HepG2 (cell line): ENCODE measurements at regions not wholly inside any gene's neighbourhood (a gene's known extent, or its start where the extent isn't known, plus 50 kb on each side); places are given as distances from the start of the nearest gene placed in this dataset.

Source experiments
- ATF4 ChIP-seq, 2 experiments: fragments of 450-650 bp in 1 of 2; sonication (generic) in 1 of 2; formaldehyde crosslinking; IDR thresholded peaks; 2 replicates each; pipeline versions ENCODE4 v1.5.0 to v1.8.0; 2020 to 2022; ENCODE audit warnings: mild to moderate bottlenecking in 1 of 2, missing genetic modification reagents in 1 of 2
- CEBPZ ChIP-seq: IDR thresholded peaks from 2 replicates; pipeline ENCODE4 v1.6.1; 2012; ENCODE audit warnings: low read length, improper control_type of control experiment
- CENPBD1 ChIP-seq: sonication (generic); formaldehyde crosslinking; IDR thresholded peaks from 2 replicates; pipeline ENCODE4 v1.8.0; 2022; ENCODE audit warnings: missing genetic modification reagents, low read depth, mild to moderate bottlenecking, borderline replicate concordance
- EHMT2 ChIP-seq: fragments of 200-600 bp; sonication (generic); IDR thresholded peaks from 2 replicates; pipeline ENCODE4 v1.7.0; 2017; ENCODE audit warnings: antibody characterized with exemption, low read depth, low read length, borderline replicate concordance
- ELF3 ChIP-seq: IDR thresholded peaks from 2 replicates; pipeline ENCODE4 v1.6.1; 2016; ENCODE audit warnings: missing genetic modification reagents, missing compliant biosample characterization
- HMG20A ChIP-seq: IDR thresholded peaks from 2 replicates; pipeline ENCODE4 v1.6.1; 2016; ENCODE audit warnings: borderline replicate concordance
- IRF9 ChIP-seq: sonication (generic); formaldehyde crosslinking; IDR thresholded peaks from 2 replicates; pipeline ENCODE4 v1.8.0; 2022; ENCODE audit warnings: missing genetic modification reagents, mild to moderate bottlenecking, borderline replicate concordance
- MIER3 ChIP-seq: IDR thresholded peaks from 2 replicates; pipeline ENCODE4 v1.6.1; 2016; ENCODE audit warnings: missing compliant biosample characterization, borderline replicate concordance
- NFIC ChIP-seq: IDR thresholded peaks from 2 replicates; pipeline ENCODE4 v1.6.1; 2012; ENCODE audit warnings: mild to moderate bottlenecking, low read length, inconsistent platforms
- SAP130 ChIP-seq: IDR thresholded peaks from 2 replicates; pipeline ENCODE4 v1.6.1; 2016; ENCODE audit warnings: low read depth
- STAT6 ChIP-seq: sonication (generic); formaldehyde crosslinking; IDR thresholded peaks from 2 replicates; pipeline ENCODE4 v1.4.0; 2020; ENCODE audit warnings: missing genetic modification reagents, mild to moderate bottlenecking, borderline replicate concordance
- TCF12 ChIP-seq, 2 experiments: fragments of 450-650 bp in 1 of 2; sonication (generic) in 1 of 2; formaldehyde crosslinking in 1 of 2; IDR thresholded peaks; 2 replicates each; pipeline versions ENCODE4 v1.6.1 to v1.8.0; 2017 to 2022; ENCODE audit warnings: antibody characterized with exemption in 1 of 2, mild to moderate bottlenecking in 1 of 2, missing genetic modification reagents in 1 of 2, moderate library complexity in 1 of 2
- TOE1 ChIP-seq: sonication (generic); formaldehyde crosslinking; IDR thresholded peaks from 2 replicates; pipeline ENCODE4 v1.4.0; 2020; ENCODE audit warnings: mild to moderate bottlenecking, missing genetic modification reagents
- U2AF1 ChIP-seq: fragments of 200-400 bp; formaldehyde crosslinking; optimal IDR thresholded peaks from 2 replicates; pipeline ENCODE3; 2017; ENCODE audit warnings: mild to moderate bottlenecking, low read depth, low read length
- ZNF224 ChIP-seq: sonication (generic); formaldehyde crosslinking; IDR thresholded peaks from 2 replicates; pipeline ENCODE4 v1.5.0; 2020; ENCODE audit warnings: mild to moderate bottlenecking, missing genetic modification reagents
- ZNF512 ChIP-seq: sonication (generic); formaldehyde crosslinking; IDR thresholded peaks from 2 replicates; pipeline ENCODE4 v1.4.0; 2020; ENCODE audit warnings: mild to moderate bottlenecking, missing genetic modification reagents
- ZNF703 ChIP-seq: sonication (generic); formaldehyde crosslinking; IDR thresholded peaks from 2 replicates; pipeline ENCODE4 v1.5.1; 2020; ENCODE audit warnings: missing genetic modification reagents, mild to moderate bottlenecking, moderate library complexity, borderline replicate concordance

- TF ChIP-seq CEBPZ = no peak
- no peak for TF ChIP-seq ZNF703 (CRISPR knock-in tag)
- TF ChIP-seq TOE1 (CRISPR knock-in tag) = peak; percentile 70; the same call in 1 of the 2 replicates
- no peak for TF ChIP-seq STAT6 (CRISPR knock-in tag)
- TF ChIP-seq CENPBD1 (CRISPR knock-in tag) = no peak
- peak; percentile 63; the same call in 1 of the 2 replicates for TF ChIP-seq EHMT2
- no peak for TF ChIP-seq ZNF224 (CRISPR knock-in tag)
- TF ChIP-seq ZNF512 (CRISPR knock-in tag) = no peak
- TF ChIP-seq TCF12 (IDR thresholded peaks at IDR 0.05) = no peak
- no peak for TF ChIP-seq TCF12 (CRISPR knock-in tag; IDR thresholded peaks at IDR 0.05)
- TF ChIP-seq ATF4 (CRISPR knock-in tag; IDR thresholded peaks at IDR 0.05) = peak in 1 of 2 experiments; percentile 69; a peak in 1 of 4 replicates
- TF ChIP-seq SAP130 = peak; percentile 41
- TF ChIP-seq MIER3 (CRISPR knock-in tag) = peak; percentile 68; the same call in 1 of the 2 replicates
- TF ChIP-seq U2AF1 = no peak
- TF ChIP-seq HMG20A (CRISPR knock-in tag) = peak; percentile 78; the same call in 1 of the 2 replicates
- no peak for TF ChIP-seq NFIC
- peak; percentile 99 for TF ChIP-seq ELF3 (CRISPR knock-in tag)
- no peak for TF ChIP-seq IRF9
Observed at GRCh38 chr2:31736695-31737454, 156.1 kb upstream of the SRD5A2 start (continued).
